Type B pancreatic cell (in vitro differentiated cells): ENCODE measurements at regions not wholly inside any gene's neighbourhood (a gene's known extent, or its start where the extent isn't known, plus 50 kb on each side); places are given as distances from the start of the nearest gene placed in this dataset.

ENCODE experiments used
- DNase-seq: peaks from one replicate; pipeline ENCODE4 v3.0.0; 2021; ENCODE audit warnings: mixed read lengths; ENCODE audit not compliant: unreplicated experiment; ENCODE audit errors: extremely low spot score
- H3K27ac Mint-ChIP-seq: 2 replicates; pipeline ENCODE4 v1.8.0; 2021; ENCODE audit warnings: mild to moderate bottlenecking, mixed read lengths
- H3K27me3 Mint-ChIP-seq: 2 replicates; pipeline ENCODE4 v1.8.0; 2021; ENCODE audit warnings: mixed read lengths
- H3K36me3 Mint-ChIP-seq: 2 replicates; pipeline ENCODE4 v1.8.0; 2021; ENCODE audit warnings: mixed read lengths
- H3K4me1 Mint-ChIP-seq: one replicate; pipeline ENCODE4 v1.8.0; 2021; ENCODE audit warnings: mixed read lengths; ENCODE audit not compliant: unreplicated experiment
- H3K4me3 Mint-ChIP-seq: 2 replicates; pipeline ENCODE4 v1.8.0; 2021; ENCODE audit warnings: mild to moderate bottlenecking, mixed read lengths
- H3K9me3 Mint-ChIP-seq: 2 replicates; pipeline ENCODE4 v1.8.0; 2021; ENCODE audit warnings: mixed read lengths
- TF ChIP-seq, protein P1 (sequence below): fragments of 200-600 bp; sonication (generic); conservative IDR thresholded peaks from 2 replicates; pipeline ENCODE4 v1.5.0; 2021; ENCODE audit warnings: antibody characterized with exemption, mild to moderate bottlenecking

DNA sequence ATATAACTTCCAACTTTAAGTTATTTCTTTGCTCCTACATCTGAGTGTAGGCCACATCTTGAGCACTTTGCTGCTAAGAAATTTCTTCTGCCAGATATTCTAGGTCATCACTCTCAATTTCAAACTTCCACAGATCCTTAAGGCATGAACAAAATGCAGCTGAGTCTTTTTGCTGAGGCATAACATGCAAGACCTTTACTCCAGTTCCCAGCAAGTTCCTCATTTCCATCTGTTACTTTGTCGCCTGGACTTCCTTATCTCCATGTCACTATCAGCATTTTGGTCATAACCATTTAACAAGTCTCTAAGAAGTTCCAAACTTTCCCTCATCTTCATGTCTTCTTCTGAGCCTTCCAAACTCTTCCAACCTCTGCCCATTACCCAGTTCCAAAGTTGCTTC is 1077.3 kb upstream of the TMEFF2 start:
- Mint-ChIP-seq H3K4me3 (no peak overlapping the region), H3K36me3 (no peaks in the 10 kb centered on the region), H3K27ac (no peak overlapping the region), H3K27me3 (no peaks in the 10 kb centered on the region), H3K4me1 (no peaks in the 10 kb centered on the region), H3K9me3 (no peaks in the 10 kb centered on the region)
- no peak for DNase-seq
- TF ChIP-seq, protein P1, sequence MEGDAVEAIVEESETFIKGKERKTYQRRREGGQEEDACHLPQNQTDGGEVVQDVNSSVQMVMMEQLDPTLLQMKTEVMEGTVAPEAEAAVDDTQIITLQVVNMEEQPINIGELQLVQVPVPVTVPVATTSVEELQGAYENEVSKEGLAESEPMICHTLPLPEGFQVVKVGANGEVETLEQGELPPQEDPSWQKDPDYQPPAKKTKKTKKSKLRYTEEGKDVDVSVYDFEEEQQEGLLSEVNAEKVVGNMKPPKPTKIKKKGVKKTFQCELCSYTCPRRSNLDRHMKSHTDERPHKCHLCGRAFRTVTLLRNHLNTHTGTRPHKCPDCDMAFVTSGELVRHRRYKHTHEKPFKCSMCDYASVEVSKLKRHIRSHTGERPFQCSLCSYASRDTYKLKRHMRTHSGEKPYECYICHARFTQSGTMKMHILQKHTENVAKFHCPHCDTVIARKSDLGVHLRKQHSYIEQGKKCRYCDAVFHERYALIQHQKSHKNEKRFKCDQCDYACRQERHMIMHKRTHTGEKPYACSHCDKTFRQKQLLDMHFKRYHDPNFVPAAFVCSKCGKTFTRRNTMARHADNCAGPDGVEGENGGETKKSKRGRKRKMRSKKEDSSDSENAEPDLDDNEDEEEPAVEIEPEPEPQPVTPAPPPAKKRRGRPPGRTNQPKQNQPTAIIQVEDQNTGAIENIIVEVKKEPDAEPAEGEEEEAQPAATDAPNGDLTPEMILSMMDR: no peak

- Mint-ChIP-seq H3K9me3 (no peaks in the 10 kb centered on the region), H3K27me3 (no peaks in the 10 kb centered on the region), H3K36me3 (no peaks in the 10 kb centered on the region), H3K4me1 (no peaks in the 10 kb centered on the region), H3K4me3 (no peak overlapping the region), H3K27ac (no peak overlapping the region)
- TF ChIP-seq, protein P1: no peak
- no peak for DNase-seq
Observed at GRCh38 chr2:193270816-193271215, 1076.1 kb upstream of the TMEFF2 start.

GRCh38 chr2:193267496-193268002 is 1072.8 kb upstream of the TMEFF2 start:
- H3K36me3 Mint-ChIP-seq: no peaks in the 10 kb centered on the region
- no peak for DNase-seq
- H3K9me3 Mint-ChIP-seq: no peaks in the 10 kb centered on the region
- H3K4me3 Mint-ChIP-seq: no peak overlapping the region
- no peaks in the 10 kb centered on the region for H3K4me1 Mint-ChIP-seq
- no peak overlapping the region for H3K27ac Mint-ChIP-seq
- no peaks in the 10 kb centered on the region for H3K27me3 Mint-ChIP-seq
- TF ChIP-seq, protein P1: no peak

DNA sequence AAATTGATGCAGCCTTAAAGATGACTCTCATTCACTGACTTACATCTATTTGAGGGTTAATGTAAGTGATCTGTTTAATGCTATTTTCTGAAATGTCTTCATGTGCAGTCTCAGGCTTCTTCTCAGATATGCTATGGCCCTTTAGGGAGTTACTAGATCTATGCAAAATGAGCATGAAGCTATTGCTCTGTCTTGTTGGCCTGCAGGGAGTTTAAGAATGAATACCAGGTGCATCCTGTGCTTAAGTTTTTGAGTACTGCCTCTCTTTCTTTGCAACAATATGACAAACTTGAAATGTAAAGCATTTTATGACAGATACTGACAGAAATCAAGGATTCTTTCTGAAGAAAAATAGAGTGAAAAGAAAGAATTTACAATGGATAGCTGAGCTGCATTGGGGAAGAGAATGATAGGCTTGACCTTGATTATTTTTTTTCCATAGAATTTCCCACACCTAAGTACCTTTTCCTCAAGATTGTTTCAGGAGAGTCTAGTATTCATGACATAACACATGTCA is 1058.3 kb upstream of the TMEFF2 start:
- no peaks in the 10 kb centered on the region for H3K4me1 Mint-ChIP-seq
- TF ChIP-seq, protein P1: no peak
- no peaks in the 10 kb centered on the region for H3K27me3 Mint-ChIP-seq
- H3K9me3 Mint-ChIP-seq: no peaks in the 10 kb centered on the region
- H3K27ac Mint-ChIP-seq: no peak overlapping the region
- H3K4me3 Mint-ChIP-seq: no peak overlapping the region
- H3K36me3 Mint-ChIP-seq: no peaks in the 10 kb centered on the region
- DNase-seq: no peak

DNA sequence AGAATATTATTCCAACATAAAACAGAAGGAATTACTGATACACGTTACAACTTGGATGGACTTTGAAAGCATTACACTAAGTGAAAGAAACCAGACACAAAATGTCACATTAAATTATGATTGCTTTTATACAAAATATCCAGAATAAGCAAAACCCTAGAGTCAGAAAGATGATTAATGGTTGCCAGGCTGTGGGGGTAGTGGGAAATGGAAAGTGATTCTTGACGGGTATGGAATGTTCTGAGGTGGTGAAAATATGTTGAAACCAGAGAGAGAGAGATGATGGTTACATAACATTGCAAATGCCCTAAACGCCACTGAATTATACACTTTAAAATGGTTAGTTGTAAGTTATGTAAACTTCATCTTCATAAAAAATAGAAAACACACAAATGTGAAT is 1057.2 kb upstream of the TMEFF2 start:
- Mint-ChIP-seq H3K27ac (no peak overlapping the region), H3K4me3 (no peak overlapping the region), H3K36me3 (no peaks in the 10 kb centered on the region), H3K27me3 (no peaks in the 10 kb centered on the region), H3K4me1 (no peaks in the 10 kb centered on the region), H3K9me3 (no peaks in the 10 kb centered on the region)
- DNase-seq: no peak
- TF ChIP-seq, protein P1: no peak

- Mint-ChIP-seq H3K4me3 (no peak overlapping the region), H3K27ac (no peak overlapping the region), H3K36me3 (no peaks in the 10 kb centered on the region), H3K27me3 (no peaks in the 10 kb centered on the region), H3K9me3 (no peaks in the 10 kb centered on the region), H3K4me1 (no peaks in the 10 kb centered on the region)
- TF ChIP-seq, protein P1: no peak
- DNase-seq: no peak
Observed at GRCh38 chr2:193250389-193250788, 1055.7 kb upstream of the TMEFF2 start.
